ENCODE measurements at regions not wholly inside any gene's neighbourhood (a gene's known extent, or its start where the extent isn't known, plus 50 kb on each side); places are given as distances from the start of the nearest gene placed in this dataset.

DNA sequence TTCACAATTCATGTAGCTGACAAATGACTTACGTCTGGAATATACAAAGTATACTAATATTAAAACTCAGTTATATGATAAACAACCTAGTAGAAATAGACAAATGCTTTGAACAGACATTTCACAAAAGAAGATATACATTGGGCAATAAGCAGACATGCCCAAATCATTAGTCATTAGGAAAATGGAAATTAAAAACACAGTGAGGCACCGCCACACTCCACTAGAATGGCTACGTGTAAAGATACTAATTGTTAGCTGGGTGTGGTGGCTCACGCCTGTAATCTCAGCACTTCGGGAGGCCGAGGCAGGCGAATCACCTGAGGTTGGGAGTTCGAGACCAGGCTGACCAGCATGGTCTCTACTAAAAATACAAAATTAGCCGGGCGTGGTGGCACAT is 248.9 kb upstream of the TMEM132C start:
- no peak for DNase-seq
- Histone ChIP-seq H3K27ac (no peak overlapping the region), H3K9me3 (no peaks in the 10 kb centered on the region), H3K36me3 (no peaks in the 10 kb centered on the region), H3K4me1 (no peaks in the 10 kb centered on the region), H3K27me3 (no peaks in the 10 kb centered on the region), H3K4me3 (no peak overlapping the region)
- WGBS, 2 donors = 66 to 70% methylated on average over 10 of the region's 10 CpGs
- intact Hi-C loops (cut with DNase I) = no loop called here
- TF ChIP-seq, protein P1, sequence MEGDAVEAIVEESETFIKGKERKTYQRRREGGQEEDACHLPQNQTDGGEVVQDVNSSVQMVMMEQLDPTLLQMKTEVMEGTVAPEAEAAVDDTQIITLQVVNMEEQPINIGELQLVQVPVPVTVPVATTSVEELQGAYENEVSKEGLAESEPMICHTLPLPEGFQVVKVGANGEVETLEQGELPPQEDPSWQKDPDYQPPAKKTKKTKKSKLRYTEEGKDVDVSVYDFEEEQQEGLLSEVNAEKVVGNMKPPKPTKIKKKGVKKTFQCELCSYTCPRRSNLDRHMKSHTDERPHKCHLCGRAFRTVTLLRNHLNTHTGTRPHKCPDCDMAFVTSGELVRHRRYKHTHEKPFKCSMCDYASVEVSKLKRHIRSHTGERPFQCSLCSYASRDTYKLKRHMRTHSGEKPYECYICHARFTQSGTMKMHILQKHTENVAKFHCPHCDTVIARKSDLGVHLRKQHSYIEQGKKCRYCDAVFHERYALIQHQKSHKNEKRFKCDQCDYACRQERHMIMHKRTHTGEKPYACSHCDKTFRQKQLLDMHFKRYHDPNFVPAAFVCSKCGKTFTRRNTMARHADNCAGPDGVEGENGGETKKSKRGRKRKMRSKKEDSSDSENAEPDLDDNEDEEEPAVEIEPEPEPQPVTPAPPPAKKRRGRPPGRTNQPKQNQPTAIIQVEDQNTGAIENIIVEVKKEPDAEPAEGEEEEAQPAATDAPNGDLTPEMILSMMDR (IDR thresholded peaks at IDR 0.05) = no peak
- no peak for TF ChIP-seq POLR2A (IDR thresholded peaks at IDR 0.05)

DNA sequence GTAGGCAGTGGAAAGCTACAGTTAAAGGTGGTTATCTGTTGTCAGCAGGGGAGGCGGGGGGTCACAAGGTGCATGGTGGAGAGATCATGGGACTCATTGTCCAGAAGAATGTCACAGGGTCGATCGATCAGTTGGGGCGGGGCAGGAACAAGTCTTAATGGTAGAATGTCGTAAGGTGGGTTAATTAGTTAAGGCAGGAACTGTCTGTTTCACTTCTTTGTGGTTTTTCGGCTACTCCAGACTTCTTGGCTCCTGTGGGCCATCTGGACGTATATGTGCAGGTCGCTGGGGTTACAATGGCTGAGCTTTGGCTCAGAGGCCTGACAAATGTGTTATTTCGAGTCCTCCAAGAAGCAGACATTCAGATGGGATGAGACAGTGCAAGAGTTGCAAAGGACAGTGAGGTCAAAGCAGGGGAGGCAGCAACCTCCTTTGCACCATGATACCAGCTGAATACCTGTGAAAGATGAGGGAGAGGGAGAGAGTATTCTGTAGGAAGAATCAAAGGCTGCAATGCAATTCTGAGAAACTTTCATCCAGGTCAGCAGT is 246.9 kb upstream of the TMEM132C start:
- WGBS, 2 donors = 69 to 71% methylated on average over 7 to 8 of the region's 9 CpGs
- intact Hi-C loops (cut with DNase I) = no loop called here
- no peak for TF ChIP-seq POLR2A (IDR thresholded peaks at IDR 0.05)
- TF ChIP-seq, protein P1 (IDR thresholded peaks at IDR 0.05) = no peak

DNA sequence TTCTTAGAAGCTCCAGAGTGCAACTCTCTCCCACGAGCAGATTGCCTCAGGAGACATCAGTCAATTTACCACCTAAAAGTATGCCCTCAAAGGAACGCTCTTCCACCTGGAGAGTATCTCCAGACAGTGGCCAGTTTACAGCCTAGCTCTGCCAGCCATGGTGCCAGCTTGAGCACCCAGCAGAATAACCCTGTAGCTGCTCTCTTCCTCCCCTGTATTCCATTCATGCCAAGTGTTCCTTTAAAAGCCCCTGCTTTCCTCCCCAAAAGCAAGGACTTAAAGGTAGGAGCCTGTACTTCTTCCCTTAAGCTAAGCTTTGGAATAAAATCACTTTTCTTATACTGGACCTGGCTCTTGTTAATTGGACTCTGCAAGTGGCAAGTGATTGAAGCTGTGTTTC is 245.4 kb upstream of the TMEM132C start:
- intact Hi-C loops (cut with DNase I) = no loop called here
- H3K27me3 ChIP-seq = no peaks in the 10 kb centered on the region
- WGBS, 2 donors = 40 to 60% methylated on average over 2 of the region's 2 CpGs
- no peaks in the 10 kb centered on the region for H3K36me3 ChIP-seq
- H3K4me3 ChIP-seq = no peak overlapping the region
- no peak overlapping the region for H3K27ac ChIP-seq
- DNase-seq = no peak
- TF ChIP-seq, protein P1 (IDR thresholded peaks at IDR 0.05) = no peak
- TF ChIP-seq POLR2A (IDR thresholded peaks at IDR 0.05) = no peak
- no peaks in the 10 kb centered on the region for H3K9me3 ChIP-seq
- H3K4me1 ChIP-seq = no peaks in the 10 kb centered on the region

More for the DNA sequence above, 246.9 kb upstream of the TMEM132C start:
- Histone ChIP-seq H3K36me3 (no peaks in the 10 kb centered on the region), H3K4me1 (no peaks in the 10 kb centered on the region), H3K27ac (no peak overlapping the region), H3K27me3 (no peaks in the 10 kb centered on the region), H3K4me3 (no peak overlapping the region), H3K9me3 (no peaks in the 10 kb centered on the region)
- no peak for DNase-seq

DNA sequence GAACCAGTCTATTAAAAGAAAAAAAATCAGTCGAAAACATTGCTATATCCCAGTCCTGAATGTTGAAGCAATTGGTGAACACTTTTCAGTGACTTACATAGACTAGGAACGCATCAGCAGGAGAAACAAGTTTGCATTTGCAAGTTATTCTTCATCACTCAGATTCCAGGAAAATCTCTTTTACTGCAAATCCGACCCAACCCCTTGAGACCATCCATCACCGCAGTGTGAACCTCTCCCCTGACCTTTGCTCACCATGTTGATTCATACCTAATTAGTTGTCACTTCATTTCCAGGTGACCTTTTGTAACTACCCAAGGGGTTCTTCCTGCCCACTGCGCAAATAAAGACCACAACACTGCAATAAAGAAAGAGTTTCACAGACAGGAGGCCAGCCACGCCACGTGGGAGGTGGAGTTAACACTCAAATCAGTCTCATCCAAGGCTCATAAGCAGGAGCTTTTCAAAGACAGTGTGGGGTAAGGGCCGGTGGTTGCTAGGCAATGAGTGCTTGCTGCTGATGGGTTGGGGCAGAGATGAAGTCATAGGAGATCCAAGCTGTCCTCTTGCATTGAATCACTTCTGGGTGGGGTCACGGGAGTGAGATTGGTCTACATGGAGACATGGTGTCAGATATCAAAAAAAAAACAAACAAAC is 241.3 kb upstream of the TMEM132C start:
- H3K27me3 ChIP-seq = no peaks in the 10 kb centered on the region
- 52 to 54% methylated on average over 6 to 7 of the region's 9 CpGs for WGBS, 2 donors
- DNase-seq = no peak
- intact Hi-C loops (cut with DNase I) = no loop called here
- no peak overlapping the region for H3K4me3 ChIP-seq
- no peak for TF ChIP-seq POLR2A (IDR thresholded peaks at IDR 0.05)
- TF ChIP-seq, protein P1 (IDR thresholded peaks at IDR 0.05) = no peak
- no peak overlapping the region for H3K27ac ChIP-seq
- H3K36me3 ChIP-seq = no peaks in the 10 kb centered on the region
- H3K4me1 ChIP-seq = no peaks in the 10 kb centered on the region
- no peaks in the 10 kb centered on the region for H3K9me3 ChIP-seq

DNA sequence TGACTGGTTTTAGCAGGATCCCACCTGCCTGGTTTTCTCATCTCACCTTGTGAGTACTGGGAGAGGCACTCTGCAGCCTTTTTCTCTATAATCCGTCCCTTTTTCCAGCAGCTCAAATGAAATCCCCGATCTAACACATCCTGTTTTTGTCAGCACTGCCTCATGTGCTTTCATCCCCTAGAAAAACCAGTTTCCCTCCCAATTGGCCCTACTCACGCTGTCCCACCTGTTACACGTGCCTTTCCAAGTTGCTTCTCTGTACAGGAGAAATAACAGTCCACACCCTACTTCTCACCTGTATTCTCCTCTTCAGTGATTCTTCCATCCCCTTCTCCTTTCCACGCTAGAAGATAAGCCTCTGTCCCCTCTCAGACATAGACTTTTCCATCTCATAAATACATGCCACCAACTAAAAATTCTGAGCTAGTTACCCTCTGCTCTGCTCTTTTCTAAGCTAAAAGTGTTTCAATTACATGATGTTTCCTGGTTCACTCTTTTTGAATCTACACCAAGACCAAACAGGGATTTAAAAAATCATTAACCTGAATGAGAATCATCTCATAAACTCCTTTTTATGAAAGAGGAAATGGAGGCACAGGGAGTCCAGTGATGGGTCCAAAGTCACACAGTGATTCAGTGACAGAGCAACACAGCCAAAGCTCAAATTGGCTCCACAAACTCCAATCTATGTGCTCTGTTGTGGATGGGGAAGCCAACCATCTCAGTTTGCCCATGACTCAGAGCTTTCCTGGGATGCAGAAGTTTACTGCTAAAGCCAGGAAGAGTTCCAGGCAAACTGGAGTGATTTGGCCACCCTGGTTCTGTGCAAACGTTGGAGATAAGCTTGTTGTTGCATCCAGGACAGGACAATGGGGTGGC is 240.0 kb upstream of the TMEM132C start:
- H3K27ac ChIP-seq = no peak overlapping the region
- H3K36me3 ChIP-seq = no peaks in the 10 kb centered on the region
- no peaks in the 10 kb centered on the region for H3K4me1 ChIP-seq
- H3K4me3 ChIP-seq = no peak overlapping the region
- no peaks in the 10 kb centered on the region for H3K27me3 ChIP-seq
- WGBS, 2 donors = 29 to 34% methylated on average over 5 to 6 of the region's 6 CpGs
- no peak for DNase-seq
- H3K9me3 ChIP-seq = no peaks in the 10 kb centered on the region
- intact Hi-C loops (cut with DNase I) = no loop called here
- no peak for TF ChIP-seq POLR2A (IDR thresholded peaks at IDR 0.05)
- TF ChIP-seq, protein P1 (IDR thresholded peaks at IDR 0.05) = no peak
